RWPE2 (cell line): ENCODE measurements at regions not wholly inside any gene's neighbourhood (a gene's known extent, or its start where the extent isn't known, plus 50 kb on each side); places are given as distances from the start of the nearest gene placed in this dataset.

Source experiments
- ATAC-seq: fragments of 200-7000 bp; cut with Tn5 transposase; 3 replicates; pipeline ENCODE4 v1.9.1; 2021; ENCODE audit warnings: low read depth
- DNase-seq: peaks from one replicate; pipeline ENCODE4 v3.0.0-alpha.2; 2020; ENCODE audit warnings: low spot score
- H3K27ac ChIP-seq: fragments of 450-650 bp; 2 replicates; pipeline ENCODE4 v1.5.1; 2017; ENCODE audit warnings: mild to moderate bottlenecking; ENCODE audit not compliant: poor library complexity, severe bottlenecking
- H3K27me3 ChIP-seq: fragments of 250-450 bp; sonication (Bioruptor Pico); 2 replicates; pipeline ENCODE4 v1.5.1; 2021; ENCODE audit warnings: mild to moderate bottlenecking, moderate library complexity; ENCODE audit not compliant: insufficient read depth, poor library complexity, severe bottlenecking
- H3K36me3 ChIP-seq: fragments of 250-450 bp; sonication (Bioruptor Pico); 2 replicates; pipeline ENCODE4 v1.5.1; 2020; ENCODE audit warnings: low read depth, mild to moderate bottlenecking, moderate library complexity
- H3K4me1 ChIP-seq: fragments of 250-450 bp; sonication (Bioruptor Pico); 2 replicates; pipeline ENCODE4 v1.5.1; 2021; ENCODE audit warnings: mild to moderate bottlenecking, moderate library complexity; ENCODE audit not compliant: insufficient read depth, poor library complexity, severe bottlenecking
- H3K4me3 ChIP-seq: fragments of 250-450 bp; sonication (Bioruptor Pico); 2 replicates; pipeline ENCODE4 v1.5.1; 2021; ENCODE audit warnings: mild to moderate bottlenecking, moderate library complexity; ENCODE audit not compliant: severe bottlenecking
- H3K9me3 ChIP-seq: fragments of 250-450 bp; sonication (Bioruptor Pico); 2 replicates; pipeline ENCODE4 v1.5.1; 2021; ENCODE audit warnings: mild to moderate bottlenecking, moderate library complexity; ENCODE audit not compliant: severe bottlenecking
- CTCF ChIP-seq: fragments of 450-650 bp; IDR thresholded peaks from one replicate; pipeline ENCODE4 v1.5.1; 2017; ENCODE audit warnings: mild to moderate bottlenecking, moderate library complexity; ENCODE audit not compliant: poor library complexity, severe bottlenecking

- Histone ChIP-seq H3K4me3 (no peak overlapping the region), H3K27me3 (no peaks in the 10 kb centered on the region), H3K9me3 (no peaks in the 10 kb centered on the region), H3K36me3 (no peaks in the 10 kb centered on the region), H3K27ac (no peak overlapping the region), H3K4me1 (peaks cover 12% of the 10 kb centered on the region)
- TF ChIP-seq CTCF, result no peak
- peak; percentile 65 for ATAC-seq
- DNase-seq, result no peak
Observed at GRCh38 chr9:38208206-38208901, 139.3 kb upstream of the SHB start.

DNA sequence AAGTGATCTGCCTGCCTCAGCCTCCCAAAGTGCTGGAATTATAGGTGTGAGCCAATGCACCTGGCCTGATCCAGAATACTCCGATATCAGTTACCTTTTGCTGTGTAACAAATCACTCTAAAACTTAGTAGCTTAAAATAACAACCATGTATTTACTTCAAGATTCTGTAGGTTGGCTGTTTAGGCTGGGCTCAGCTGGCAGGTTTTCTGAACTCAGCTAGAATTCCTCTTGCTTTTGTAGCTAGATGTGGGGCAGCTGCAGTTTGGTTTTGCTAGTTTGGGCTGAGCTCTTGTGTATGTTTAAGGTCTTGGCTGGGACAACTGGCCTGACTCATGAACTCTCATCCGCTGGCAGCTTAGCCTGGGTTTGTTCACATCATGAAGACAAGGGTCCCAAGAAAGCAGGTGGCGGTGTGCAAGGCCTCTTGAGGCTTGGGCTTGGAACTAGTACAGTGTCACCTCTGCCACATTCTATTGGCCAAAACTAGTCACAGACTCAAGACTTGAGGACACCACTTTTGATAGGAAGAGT, 138.3 kb upstream of the SHB start:
- no peaks in the 10 kb centered on the region for H3K9me3 ChIP-seq
- no peak overlapping the region for H3K27ac ChIP-seq
- no peaks in the 10 kb centered on the region for H3K27me3 ChIP-seq
- no peak for ATAC-seq
- H3K4me1 ChIP-seq, result peaks cover 12% of the 10 kb centered on the region
- H3K4me3 ChIP-seq, result no peak overlapping the region
- H3K36me3 ChIP-seq, result no peaks in the 10 kb centered on the region
- no peak for TF ChIP-seq CTCF
- DNase-seq, result no peak

DNA sequence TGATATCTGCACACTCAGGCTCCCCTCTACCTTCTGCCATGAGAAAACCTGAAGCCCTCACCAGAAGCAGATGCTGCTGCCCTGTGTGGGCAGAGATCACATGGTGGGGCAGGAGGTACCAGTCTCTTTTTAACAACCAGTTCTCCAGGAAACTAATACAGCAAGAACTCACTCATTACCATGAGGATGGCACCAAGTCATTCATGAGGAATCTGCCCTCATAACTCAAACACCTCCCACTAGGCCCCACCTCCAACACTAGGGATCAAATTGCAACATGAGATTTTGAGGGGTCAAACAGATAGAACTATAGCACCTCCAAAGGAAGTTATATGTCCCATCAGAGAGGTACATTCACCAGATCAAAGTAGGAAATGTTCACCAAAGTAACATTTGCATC, 136.3 kb upstream of the SHB start:
- H3K27ac ChIP-seq, result no peak overlapping the region
- H3K27me3 ChIP-seq, result no peaks in the 10 kb centered on the region
- peak; percentile 5 for TF ChIP-seq CTCF
- H3K9me3 ChIP-seq, result no peaks in the 10 kb centered on the region
- H3K4me3 ChIP-seq, result no peak overlapping the region
- peak; percentile 81 for ATAC-seq
- peaks cover 12% of the 10 kb centered on the region for H3K4me1 ChIP-seq
- no peak for DNase-seq
- no peaks in the 10 kb centered on the region for H3K36me3 ChIP-seq

- DNase-seq (no peak), ATAC-seq (no peak)
- Histone ChIP-seq H3K9me3 (no peaks in the 10 kb centered on the region), H3K27ac (no peak overlapping the region), H3K4me1 (peaks cover 6% of the 10 kb centered on the region), H3K36me3 (no peaks in the 10 kb centered on the region), H3K27me3 (no peaks in the 10 kb centered on the region), H3K4me3 (no peak overlapping the region)
- TF ChIP-seq CTCF, result no peak
Observed at GRCh38 chr9:38202336-38202938, 133.4 kb upstream of the SHB start.

DNA sequence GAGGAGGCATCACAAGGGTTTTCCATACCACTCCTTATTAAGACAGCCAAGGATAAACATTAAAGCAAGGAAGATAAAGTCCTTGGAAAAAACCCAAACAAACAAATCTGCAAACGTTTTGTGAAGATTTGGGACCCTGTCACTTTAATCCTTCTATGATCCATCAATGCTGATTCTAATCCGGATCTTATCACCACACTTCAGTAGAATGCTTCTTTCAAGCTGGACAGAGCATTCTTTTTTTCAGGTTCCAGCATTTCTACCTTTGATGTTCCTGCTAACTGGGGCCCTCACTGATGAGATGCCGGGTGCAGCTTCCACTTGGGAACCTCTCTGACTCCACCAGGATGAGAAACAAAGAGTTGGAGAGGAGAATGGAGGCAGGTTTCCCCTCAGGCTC, 132.8 kb upstream of the SHB start:
- ATAC-seq (no peak), DNase-seq (no peak)
- Histone ChIP-seq H3K36me3 (no peaks in the 10 kb centered on the region), H3K27me3 (no peaks in the 10 kb centered on the region), H3K4me1 (peaks cover 6% of the 10 kb centered on the region), H3K4me3 (no peak overlapping the region), H3K9me3 (no peaks in the 10 kb centered on the region), H3K27ac (no peak overlapping the region)
- no peak for TF ChIP-seq CTCF
